ENCODE measurements at regions not wholly inside any gene's neighbourhood (a gene's known extent, or its start where the extent isn't known, plus 50 kb on each side); places are given as distances from the start of the nearest gene placed in this dataset.
"Not testable (repeated sequence)": the region's sequence is repeated elsewhere in the genome, so short reads cannot be mapped to it uniquely, and the experiment has no call there.

DNA sequence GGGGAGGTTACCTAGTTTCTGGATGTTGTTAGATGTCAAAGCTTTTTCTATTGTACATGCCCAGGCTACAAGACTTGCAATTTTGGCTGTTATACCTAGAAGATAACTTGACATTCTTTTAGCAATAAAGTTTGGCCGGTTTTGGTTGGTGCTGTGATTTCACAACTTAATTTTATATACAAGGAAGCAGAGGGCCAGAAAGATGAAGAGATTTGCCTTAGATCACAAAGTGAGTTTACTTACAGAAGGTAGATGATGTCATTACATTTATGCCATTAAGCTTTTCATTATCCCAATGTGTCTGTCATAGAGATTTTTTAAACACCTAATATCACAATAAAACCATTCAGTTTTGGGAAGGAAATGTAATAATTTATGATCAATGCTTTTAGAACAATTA lies 698.7 kb upstream of the ANO3 start (continued):
- TF ChIP-seq, protein P1, sequence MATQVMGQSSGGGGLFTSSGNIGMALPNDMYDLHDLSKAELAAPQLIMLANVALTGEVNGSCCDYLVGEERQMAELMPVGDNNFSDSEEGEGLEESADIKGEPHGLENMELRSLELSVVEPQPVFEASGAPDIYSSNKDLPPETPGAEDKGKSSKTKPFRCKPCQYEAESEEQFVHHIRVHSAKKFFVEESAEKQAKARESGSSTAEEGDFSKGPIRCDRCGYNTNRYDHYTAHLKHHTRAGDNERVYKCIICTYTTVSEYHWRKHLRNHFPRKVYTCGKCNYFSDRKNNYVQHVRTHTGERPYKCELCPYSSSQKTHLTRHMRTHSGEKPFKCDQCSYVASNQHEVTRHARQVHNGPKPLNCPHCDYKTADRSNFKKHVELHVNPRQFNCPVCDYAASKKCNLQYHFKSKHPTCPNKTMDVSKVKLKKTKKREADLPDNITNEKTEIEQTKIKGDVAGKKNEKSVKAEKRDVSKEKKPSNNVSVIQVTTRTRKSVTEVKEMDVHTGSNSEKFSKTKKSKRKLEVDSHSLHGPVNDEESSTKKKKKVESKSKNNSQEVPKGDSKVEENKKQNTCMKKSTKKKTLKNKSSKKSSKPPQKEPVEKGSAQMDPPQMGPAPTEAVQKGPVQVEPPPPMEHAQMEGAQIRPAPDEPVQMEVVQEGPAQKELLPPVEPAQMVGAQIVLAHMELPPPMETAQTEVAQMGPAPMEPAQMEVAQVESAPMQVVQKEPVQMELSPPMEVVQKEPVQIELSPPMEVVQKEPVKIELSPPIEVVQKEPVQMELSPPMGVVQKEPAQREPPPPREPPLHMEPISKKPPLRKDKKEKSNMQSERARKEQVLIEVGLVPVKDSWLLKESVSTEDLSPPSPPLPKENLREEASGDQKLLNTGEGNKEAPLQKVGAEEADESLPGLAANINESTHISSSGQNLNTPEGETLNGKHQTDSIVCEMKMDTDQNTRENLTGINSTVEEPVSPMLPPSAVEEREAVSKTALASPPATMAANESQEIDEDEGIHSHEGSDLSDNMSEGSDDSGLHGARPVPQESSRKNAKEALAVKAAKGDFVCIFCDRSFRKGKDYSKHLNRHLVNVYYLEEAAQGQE (IDR thresholded peaks at IDR 0.05; ENCODE audit: unreplicated experiment): no peak
- TF ChIP-seq JUNB (IDR thresholded peaks at IDR 0.05; ENCODE audit: unreplicated experiment): no peak
- no peak for TF ChIP-seq POLR2AphosphoS5 (IDR thresholded peaks at IDR 0.05; ENCODE audit: low read depth)
- TF ChIP-seq, protein P2, sequence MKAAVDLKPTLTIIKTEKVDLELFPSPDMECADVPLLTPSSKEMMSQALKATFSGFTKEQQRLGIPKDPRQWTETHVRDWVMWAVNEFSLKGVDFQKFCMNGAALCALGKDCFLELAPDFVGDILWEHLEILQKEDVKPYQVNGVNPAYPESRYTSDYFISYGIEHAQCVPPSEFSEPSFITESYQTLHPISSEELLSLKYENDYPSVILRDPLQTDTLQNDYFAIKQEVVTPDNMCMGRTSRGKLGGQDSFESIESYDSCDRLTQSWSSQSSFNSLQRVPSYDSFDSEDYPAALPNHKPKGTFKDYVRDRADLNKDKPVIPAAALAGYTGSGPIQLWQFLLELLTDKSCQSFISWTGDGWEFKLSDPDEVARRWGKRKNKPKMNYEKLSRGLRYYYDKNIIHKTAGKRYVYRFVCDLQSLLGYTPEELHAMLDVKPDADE (IDR thresholded peaks at IDR 0.05): no peak
- TF ChIP-seq CREB1 (CRISPR knock-in tag; IDR thresholded peaks at IDR 0.05; ENCODE audit: low read depth): no peak
- TF ChIP-seq EZH2 (IDR thresholded peaks at IDR 0.05; ENCODE audit: low read depth, unreplicated experiment): no peak
- no peak for TF ChIP-seq ZNF114 (CRISPR knock-in tag; IDR thresholded peaks at IDR 0.05)
- TF ChIP-seq NANOG (IDR thresholded peaks at IDR 0.05; ENCODE audit: borderline replicate concordance): no peak
- no peak for TF ChIP-seq ZNF331 (CRISPR knock-in tag; IDR thresholded peaks at IDR 0.05; ENCODE audit: low read depth)

DNA sequence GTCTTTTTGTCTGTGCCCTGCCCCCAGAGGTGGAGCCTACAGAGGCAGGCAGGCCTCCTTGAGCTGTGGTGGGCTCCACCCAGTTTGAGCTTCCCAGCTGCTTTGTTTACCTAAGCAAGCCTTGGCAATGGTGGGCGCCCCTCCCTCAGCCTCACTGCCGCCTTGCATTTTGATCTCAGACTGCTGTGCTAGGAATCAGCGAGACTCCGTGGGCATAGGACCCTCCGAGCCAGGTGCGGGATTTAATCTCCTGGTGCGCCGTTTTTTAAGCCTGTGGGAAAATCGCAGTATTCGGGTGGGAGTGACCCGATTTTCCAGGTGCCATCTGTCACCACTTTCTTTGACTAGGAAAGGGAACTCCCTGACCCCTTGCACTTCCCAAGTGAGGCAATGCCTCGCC lies 682.7 kb upstream of the ANO3 start:
- not testable (repeated sequence) for H3K27me3 ChIP-seq (ENCODE audit: insufficient read depth); H2AFZ ChIP-seq; ATAC-seq; H3K4me1 Mint-ChIP-seq; H3K4me2 ChIP-seq; H3K4me3 Mint-ChIP-seq; H3F3A ChIP-seq (replicated peaks; ENCODE audit: low read depth); H3K4me3 ChIP-seq; H3K4me1 ChIP-seq (ENCODE audit: insufficient read depth); DNase-seq (ENCODE audit: low spot score); H3K36me3 Mint-ChIP-seq (ENCODE audit: low read depth); H3K9me2 ChIP-seq (ENCODE audit: insufficient read depth); H3K79me2 ChIP-seq (replicated peaks; ENCODE audit: insufficient read depth); H3K27me3 Mint-ChIP-seq (ENCODE audit: insufficient read depth, low read depth, poor library complexity); H3K27ac Mint-ChIP-seq; H4K20me1 ChIP-seq (replicated peaks; ENCODE audit: insufficient read depth); H3K36me3 ChIP-seq (ENCODE audit: insufficient read depth); H3K27ac ChIP-seq (ENCODE audit: low read depth)
- peaks cover 18% of the 10 kb centered on the region for H3K9me3 Mint-ChIP-seq

DNA sequence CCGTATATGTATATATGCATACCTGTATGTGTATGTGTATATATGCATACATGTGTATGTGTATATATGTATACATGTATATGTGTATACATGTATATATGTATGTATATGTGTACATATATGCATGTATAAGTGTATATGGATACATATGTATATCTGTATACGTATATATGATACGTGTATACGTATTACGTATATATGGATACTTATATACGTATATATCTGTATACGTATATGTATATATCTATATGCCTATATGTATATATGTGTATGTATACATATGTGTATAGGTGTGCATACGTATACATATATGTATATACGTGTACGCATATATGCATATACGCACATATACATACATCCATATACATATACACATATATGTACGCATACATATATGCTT lies 681.6 kb upstream of the ANO3 start:
- no peak overlapping the region for H3K27ac ChIP-seq (ENCODE audit: low read depth)
- Mint-ChIP-seq H3K4me3 (no peak overlapping the region), H3K9me3 (peaks cover 18% of the 10 kb centered on the region), H3K4me1 (no peaks in the 10 kb centered on the region), H3K36me3 (ENCODE audit: low read depth) (peaks cover 8% of the 10 kb centered on the region; the same call in 2 of the 3 replicates), H3K27me3 (ENCODE audit: insufficient read depth, low read depth, poor library complexity) (no peaks in the 10 kb centered on the region), H3K27ac (no peak overlapping the region)
- DNase-seq (ENCODE audit: low spot score): no peak
- no peak for ATAC-seq
- H2AFZ ChIP-seq: no peak overlapping the region
- H4K20me1 ChIP-seq (replicated peaks; ENCODE audit: insufficient read depth): no peaks in the 10 kb centered on the region
- no peak overlapping the region for H3K4me2 ChIP-seq
- H3F3A ChIP-seq (replicated peaks; ENCODE audit: low read depth): peaks cover 5% of the 10 kb centered on the region; the same call in 1 of the 2 replicates
- no peaks in the 10 kb centered on the region for H3K36me3 ChIP-seq (ENCODE audit: insufficient read depth)
- H3K4me1 ChIP-seq (ENCODE audit: insufficient read depth): no peaks in the 10 kb centered on the region
- H3K27me3 ChIP-seq (ENCODE audit: insufficient read depth): no peaks in the 10 kb centered on the region
- H3K79me2 ChIP-seq (replicated peaks; ENCODE audit: insufficient read depth): no peaks in the 10 kb centered on the region
- H3K4me3 ChIP-seq: no peak overlapping the region
- no peaks in the 10 kb centered on the region for H3K9me2 ChIP-seq (ENCODE audit: insufficient read depth)
- TF ChIP-seq ZNF114 (CRISPR knock-in tag; IDR thresholded peaks at IDR 0.05): no peak
- no peak for TF ChIP-seq EZH2 (IDR thresholded peaks at IDR 0.05; ENCODE audit: low read depth, unreplicated experiment)
- no peak for TF ChIP-seq CREB1 (CRISPR knock-in tag; IDR thresholded peaks at IDR 0.05; ENCODE audit: low read depth)
- no peak for TF ChIP-seq EZH2phosphoT487 (IDR thresholded peaks at IDR 0.05; ENCODE audit: unreplicated experiment)
- TF ChIP-seq STAT1 (IDR thresholded peaks at IDR 0.05; ENCODE audit: unreplicated experiment): no peak
- no peak for TF ChIP-seq JUNB (IDR thresholded peaks at IDR 0.05; ENCODE audit: unreplicated experiment)
- no peak for TF ChIP-seq ZNF331 (CRISPR knock-in tag; IDR thresholded peaks at IDR 0.05; ENCODE audit: low read depth)

Measured in GM23338 (cell line).